AG04450 (cell line): ENCODE measurements at regions not wholly inside any gene's neighbourhood (a gene's known extent, or its start where the extent isn't known, plus 50 kb on each side); places are given as distances from the start of the nearest gene placed in this dataset.

Experiments used
- CTCF ChIA-PET: fragments of 300-600, 350-600 bp; formaldehyde crosslinking; extraction: SDS; loops from one replicate; lab custom pipeline; 2022; ENCODE audit warnings: antibody characterized with exemption, inconsistent platforms; lab: Charles Lee
- POLR2A ChIA-PET: fragments of 350-600 bp; formaldehyde crosslinking; extraction: SDS; loops from one replicate; lab custom pipeline; 2021; ENCODE audit warnings: antibody characterized with exemption, inconsistent platforms; lab: Yijun Ruan, JAX
- DNase-seq: peaks from one replicate; pipeline ENCODE4 v3.0.0-alpha.2; 2011; ENCODE audit warnings: low read depth, low spot score
- H3K27ac ChIP-seq: one replicate; pipeline ENCODE4 v1.5.1; 2012; ENCODE audit warnings: low read depth, low read length, control low read depth
- H3K27me3 ChIP-seq: one replicate; pipeline ENCODE4 v1.6.0; 2012; ENCODE audit warnings: low read length; ENCODE audit not compliant: control insufficient read depth, insufficient read depth
- H3K4me3 ChIP-seq: 2 replicates; pipeline ENCODE4 v1.5.1; 2011; ENCODE audit warnings: mild to moderate bottlenecking, low read depth, low read length, control low read depth
- H3K9me3 ChIP-seq: 2 replicates; pipeline ENCODE4 v1.5.1; 2012; ENCODE audit warnings: low read length; ENCODE audit not compliant: control insufficient read depth, insufficient read depth
- CTCF ChIP-seq: IDR thresholded peaks from 2 replicates; pipeline ENCODE4 v1.5.1; 2011; ENCODE audit warnings: low read depth, low read length, control low read depth, inconsistent platforms

DNA sequence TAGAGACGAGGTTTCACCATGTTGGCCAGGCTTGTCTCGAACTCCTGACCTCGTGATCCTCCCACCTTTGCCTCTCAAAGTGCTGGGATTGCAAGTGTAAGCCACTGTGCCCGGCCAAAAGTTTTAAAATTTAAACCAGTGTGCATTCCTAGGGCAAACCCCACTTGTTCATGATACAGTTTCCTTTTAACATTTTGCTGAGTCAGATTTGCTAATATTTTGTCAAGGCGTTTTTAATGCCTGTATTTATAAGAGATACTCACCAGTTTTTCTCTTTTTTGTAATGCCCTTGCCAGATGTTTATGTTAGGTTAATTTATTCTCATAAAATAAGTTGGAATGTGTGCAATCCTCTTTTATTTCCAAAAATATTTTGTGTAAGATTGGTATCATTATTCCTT, 927.4 kb downstream of the DNAJB9 start:
- POLR2A ChIA-PET: no interaction called here
- no peak for DNase-seq
- H3K27ac ChIP-seq: no peak overlapping the region
- no peak overlapping the region for H3K4me3 ChIP-seq
- CTCF ChIA-PET: no interaction called here
- no peaks in the 10 kb centered on the region for H3K27me3 ChIP-seq
- TF ChIP-seq CTCF: no peak
- peaks cover 3% of the 10 kb centered on the region; the same call in 1 of the 2 replicates for H3K9me3 ChIP-seq

DNA sequence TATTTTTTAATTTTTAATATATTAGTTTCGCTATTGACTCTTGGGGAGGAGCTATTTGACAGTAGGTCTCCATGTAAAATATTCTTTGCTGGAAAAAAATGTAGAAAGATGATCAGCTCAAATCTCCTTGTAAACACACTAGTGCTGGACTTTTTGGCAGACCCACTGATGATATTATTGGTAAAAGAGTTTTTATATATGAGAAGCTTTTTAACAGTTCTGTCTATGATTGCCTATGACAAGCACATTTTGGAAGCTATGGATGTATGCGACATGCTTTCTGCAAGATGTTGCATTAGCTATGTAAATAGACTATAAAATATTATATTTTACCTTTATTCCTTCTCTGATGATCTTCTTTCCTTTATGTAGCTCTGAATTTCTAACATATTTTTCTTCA, 928.5 kb downstream of the DNAJB9 start:
- H3K4me3 ChIP-seq: no peak overlapping the region
- H3K27ac ChIP-seq: no peak overlapping the region
- no peaks in the 10 kb centered on the region for H3K27me3 ChIP-seq
- POLR2A ChIA-PET: no interaction called here
- peaks cover 3% of the 10 kb centered on the region for H3K9me3 ChIP-seq
- no peak for DNase-seq
- TF ChIP-seq CTCF: no peak
- CTCF ChIA-PET: no interaction called here

DNA sequence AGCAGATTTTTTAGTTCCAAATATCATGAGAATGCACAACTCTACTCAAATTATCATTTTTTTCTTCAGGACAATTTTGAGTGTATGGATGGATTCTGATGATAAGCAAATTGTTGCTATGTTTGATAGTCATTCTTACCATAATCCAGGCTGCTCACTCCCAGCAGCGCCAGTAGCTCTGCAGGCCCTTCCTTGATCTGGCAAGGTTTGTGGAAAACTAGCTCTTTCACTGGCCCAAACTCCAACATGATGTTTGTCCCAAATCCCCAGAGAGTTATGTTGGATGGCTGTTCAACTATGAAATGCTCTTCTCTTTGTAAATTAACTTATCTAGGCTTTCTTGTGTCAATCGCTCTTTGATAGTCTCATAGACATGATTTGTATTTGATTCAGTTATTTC, 933.7 kb downstream of the DNAJB9 start:
- ChIA-PET POLR2A (no interaction called here), CTCF (no interaction called here)
- TF ChIP-seq CTCF: no peak

DNA sequence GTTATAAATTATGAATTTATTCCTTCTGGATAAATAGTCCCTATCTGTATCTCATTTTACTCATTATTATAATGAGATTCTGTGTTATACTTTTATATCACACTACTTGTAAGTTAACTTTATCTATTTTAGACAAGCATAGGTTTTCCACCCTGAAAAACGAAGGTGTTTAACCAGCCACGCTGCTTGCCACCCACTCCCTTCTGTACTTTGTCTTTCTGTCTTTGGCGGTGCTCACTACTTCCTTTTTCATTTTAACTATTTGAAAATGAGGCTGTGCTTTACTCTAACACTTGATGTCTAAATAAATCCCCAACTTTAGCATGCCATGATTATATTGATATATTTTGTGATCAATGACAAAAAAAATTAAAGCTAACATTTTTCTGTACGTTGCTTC, 952.9 kb downstream of the DNAJB9 start:
- CTCF ChIA-PET: no interaction called here
- H3K27me3 ChIP-seq: no peaks in the 10 kb centered on the region
- no peak for DNase-seq
- no peak for TF ChIP-seq CTCF
- POLR2A ChIA-PET: no interaction called here
- no peak overlapping the region for H3K27ac ChIP-seq
- peaks cover 3% of the 10 kb centered on the region; the same call in 1 of the 2 replicates for H3K9me3 ChIP-seq
- no peak overlapping the region for H3K4me3 ChIP-seq

More for the DNA sequence above, 933.7 kb downstream of the DNAJB9 start:
- Histone ChIP-seq H3K9me3 (peaks cover 3% of the 10 kb centered on the region; the same call in 1 of the 2 replicates), H3K27me3 (no peaks in the 10 kb centered on the region), H3K27ac (no peak overlapping the region), H3K4me3 (no peak overlapping the region)
- DNase-seq: no peak

- TF ChIP-seq CTCF: no peak
- Histone ChIP-seq H3K27me3 (no peaks in the 10 kb centered on the region), H3K9me3 (peaks cover 2% of the 10 kb centered on the region; the same call in 1 of the 2 replicates), H3K27ac (no peak overlapping the region), H3K4me3 (no peak overlapping the region)
- ChIA-PET CTCF (no interaction called here), POLR2A (no interaction called here)
- no peak for DNase-seq
Observed at GRCh38 chr7:109527833-109528232, 958.2 kb downstream of the DNAJB9 start.
